H1 (cell line): ENCODE measurements at regions not wholly inside any gene's neighbourhood (a gene's known extent, or its start where the extent isn't known, plus 50 kb on each side); places are given as distances from the start of the nearest gene placed in this dataset.

Experiments
- CEBPB ChIP-seq: IDR thresholded peaks from 2 replicates; pipeline ENCODE4 v1.6.1; 2012; ENCODE audit warnings: low read depth, low read length
- GTF2F1 ChIP-seq: IDR thresholded peaks from 2 replicates; pipeline ENCODE4 v1.6.1; 2012; ENCODE audit warnings: low read depth, low read length, improper control_type of control experiment, borderline replicate concordance
- JUND ChIP-seq: IDR thresholded peaks from 2 replicates; pipeline ENCODE4 v1.6.1; 2011; ENCODE audit warnings: mild to moderate bottlenecking, improper control_type of control experiment, low read length
- KDM4A ChIP-seq: IDR thresholded peaks from one replicate; pipeline ENCODE4 v1.7.1; 2012; ENCODE audit warnings: low read depth, mild to moderate bottlenecking, moderate library complexity, low read length, inconsistent platforms; ENCODE audit not compliant: severe bottlenecking
- NANOG ChIP-seq: IDR thresholded peaks from 2 replicates; pipeline ENCODE4 v1.6.1; 2011; ENCODE audit warnings: low read length, low read depth, mild to moderate bottlenecking, inconsistent platforms; ENCODE audit not compliant: insufficient read depth, poor library complexity, severe bottlenecking
- NRF1 ChIP-seq: IDR thresholded peaks from 2 replicates; pipeline ENCODE4 v1.6.1; 2011; ENCODE audit warnings: mild to moderate bottlenecking, low read depth, low read length, improper control_type of control experiment
- RFX5 ChIP-seq: IDR thresholded peaks from 2 replicates; pipeline ENCODE4 v1.6.1; 2011; ENCODE audit warnings: low read depth, low read length, improper control_type of control experiment, borderline replicate concordance
- SIRT6 ChIP-seq: IDR thresholded peaks from one replicate; pipeline ENCODE4 v1.7.1; 2012; ENCODE audit warnings: low read length, inconsistent platforms
- TF ChIP-seq, protein P1 (sequence below): fragments of 300-600 bp; sonication (generic); IDR thresholded peaks from 2 replicates; pipeline ENCODE4 v1.7.1; 2012; ENCODE audit warnings: low read length, moderate library complexity, mild to moderate bottlenecking, inconsistent platforms; ENCODE audit not compliant: insufficient replicate concordance
- TF ChIP-seq, protein P2 (sequence below), 3 experiments: IDR thresholded peaks; 1 replicate in 2 of 3; 2 replicates in 1 of 3; pipeline versions ENCODE4 v1.5.1 to v1.6.1; 2011; ENCODE audit warnings: low read length in 3 of 3, mild to moderate bottlenecking in 3 of 3, inconsistent platforms in 2 of 3, low read depth in 1 of 3, moderate library complexity in 1 of 3; ENCODE audit not compliant: insufficient read depth in 1 of 3; ENCODE audit errors: control extremely low read depth in 1 of 3

DNA sequence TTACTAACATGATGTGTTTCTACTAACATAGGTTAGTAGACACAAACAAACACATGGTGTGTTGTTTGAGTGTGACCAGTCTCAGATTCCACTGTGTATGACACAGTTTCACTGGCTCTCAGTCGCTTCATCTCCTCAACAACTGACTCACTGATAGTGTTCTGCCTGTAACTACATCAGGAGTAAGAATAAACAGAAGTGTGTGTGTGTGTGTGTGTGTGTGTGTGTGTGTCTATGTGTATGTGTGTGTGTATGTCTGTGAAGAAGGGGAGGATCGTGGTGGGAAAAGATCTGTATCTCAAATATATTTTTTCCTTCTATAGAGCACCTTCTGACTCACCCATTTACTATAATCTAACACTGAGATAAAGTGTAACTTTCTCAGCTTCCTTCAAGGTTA is 391.0 kb downstream of the PTPRC start (continued):
- TF ChIP-seq, protein P1, sequence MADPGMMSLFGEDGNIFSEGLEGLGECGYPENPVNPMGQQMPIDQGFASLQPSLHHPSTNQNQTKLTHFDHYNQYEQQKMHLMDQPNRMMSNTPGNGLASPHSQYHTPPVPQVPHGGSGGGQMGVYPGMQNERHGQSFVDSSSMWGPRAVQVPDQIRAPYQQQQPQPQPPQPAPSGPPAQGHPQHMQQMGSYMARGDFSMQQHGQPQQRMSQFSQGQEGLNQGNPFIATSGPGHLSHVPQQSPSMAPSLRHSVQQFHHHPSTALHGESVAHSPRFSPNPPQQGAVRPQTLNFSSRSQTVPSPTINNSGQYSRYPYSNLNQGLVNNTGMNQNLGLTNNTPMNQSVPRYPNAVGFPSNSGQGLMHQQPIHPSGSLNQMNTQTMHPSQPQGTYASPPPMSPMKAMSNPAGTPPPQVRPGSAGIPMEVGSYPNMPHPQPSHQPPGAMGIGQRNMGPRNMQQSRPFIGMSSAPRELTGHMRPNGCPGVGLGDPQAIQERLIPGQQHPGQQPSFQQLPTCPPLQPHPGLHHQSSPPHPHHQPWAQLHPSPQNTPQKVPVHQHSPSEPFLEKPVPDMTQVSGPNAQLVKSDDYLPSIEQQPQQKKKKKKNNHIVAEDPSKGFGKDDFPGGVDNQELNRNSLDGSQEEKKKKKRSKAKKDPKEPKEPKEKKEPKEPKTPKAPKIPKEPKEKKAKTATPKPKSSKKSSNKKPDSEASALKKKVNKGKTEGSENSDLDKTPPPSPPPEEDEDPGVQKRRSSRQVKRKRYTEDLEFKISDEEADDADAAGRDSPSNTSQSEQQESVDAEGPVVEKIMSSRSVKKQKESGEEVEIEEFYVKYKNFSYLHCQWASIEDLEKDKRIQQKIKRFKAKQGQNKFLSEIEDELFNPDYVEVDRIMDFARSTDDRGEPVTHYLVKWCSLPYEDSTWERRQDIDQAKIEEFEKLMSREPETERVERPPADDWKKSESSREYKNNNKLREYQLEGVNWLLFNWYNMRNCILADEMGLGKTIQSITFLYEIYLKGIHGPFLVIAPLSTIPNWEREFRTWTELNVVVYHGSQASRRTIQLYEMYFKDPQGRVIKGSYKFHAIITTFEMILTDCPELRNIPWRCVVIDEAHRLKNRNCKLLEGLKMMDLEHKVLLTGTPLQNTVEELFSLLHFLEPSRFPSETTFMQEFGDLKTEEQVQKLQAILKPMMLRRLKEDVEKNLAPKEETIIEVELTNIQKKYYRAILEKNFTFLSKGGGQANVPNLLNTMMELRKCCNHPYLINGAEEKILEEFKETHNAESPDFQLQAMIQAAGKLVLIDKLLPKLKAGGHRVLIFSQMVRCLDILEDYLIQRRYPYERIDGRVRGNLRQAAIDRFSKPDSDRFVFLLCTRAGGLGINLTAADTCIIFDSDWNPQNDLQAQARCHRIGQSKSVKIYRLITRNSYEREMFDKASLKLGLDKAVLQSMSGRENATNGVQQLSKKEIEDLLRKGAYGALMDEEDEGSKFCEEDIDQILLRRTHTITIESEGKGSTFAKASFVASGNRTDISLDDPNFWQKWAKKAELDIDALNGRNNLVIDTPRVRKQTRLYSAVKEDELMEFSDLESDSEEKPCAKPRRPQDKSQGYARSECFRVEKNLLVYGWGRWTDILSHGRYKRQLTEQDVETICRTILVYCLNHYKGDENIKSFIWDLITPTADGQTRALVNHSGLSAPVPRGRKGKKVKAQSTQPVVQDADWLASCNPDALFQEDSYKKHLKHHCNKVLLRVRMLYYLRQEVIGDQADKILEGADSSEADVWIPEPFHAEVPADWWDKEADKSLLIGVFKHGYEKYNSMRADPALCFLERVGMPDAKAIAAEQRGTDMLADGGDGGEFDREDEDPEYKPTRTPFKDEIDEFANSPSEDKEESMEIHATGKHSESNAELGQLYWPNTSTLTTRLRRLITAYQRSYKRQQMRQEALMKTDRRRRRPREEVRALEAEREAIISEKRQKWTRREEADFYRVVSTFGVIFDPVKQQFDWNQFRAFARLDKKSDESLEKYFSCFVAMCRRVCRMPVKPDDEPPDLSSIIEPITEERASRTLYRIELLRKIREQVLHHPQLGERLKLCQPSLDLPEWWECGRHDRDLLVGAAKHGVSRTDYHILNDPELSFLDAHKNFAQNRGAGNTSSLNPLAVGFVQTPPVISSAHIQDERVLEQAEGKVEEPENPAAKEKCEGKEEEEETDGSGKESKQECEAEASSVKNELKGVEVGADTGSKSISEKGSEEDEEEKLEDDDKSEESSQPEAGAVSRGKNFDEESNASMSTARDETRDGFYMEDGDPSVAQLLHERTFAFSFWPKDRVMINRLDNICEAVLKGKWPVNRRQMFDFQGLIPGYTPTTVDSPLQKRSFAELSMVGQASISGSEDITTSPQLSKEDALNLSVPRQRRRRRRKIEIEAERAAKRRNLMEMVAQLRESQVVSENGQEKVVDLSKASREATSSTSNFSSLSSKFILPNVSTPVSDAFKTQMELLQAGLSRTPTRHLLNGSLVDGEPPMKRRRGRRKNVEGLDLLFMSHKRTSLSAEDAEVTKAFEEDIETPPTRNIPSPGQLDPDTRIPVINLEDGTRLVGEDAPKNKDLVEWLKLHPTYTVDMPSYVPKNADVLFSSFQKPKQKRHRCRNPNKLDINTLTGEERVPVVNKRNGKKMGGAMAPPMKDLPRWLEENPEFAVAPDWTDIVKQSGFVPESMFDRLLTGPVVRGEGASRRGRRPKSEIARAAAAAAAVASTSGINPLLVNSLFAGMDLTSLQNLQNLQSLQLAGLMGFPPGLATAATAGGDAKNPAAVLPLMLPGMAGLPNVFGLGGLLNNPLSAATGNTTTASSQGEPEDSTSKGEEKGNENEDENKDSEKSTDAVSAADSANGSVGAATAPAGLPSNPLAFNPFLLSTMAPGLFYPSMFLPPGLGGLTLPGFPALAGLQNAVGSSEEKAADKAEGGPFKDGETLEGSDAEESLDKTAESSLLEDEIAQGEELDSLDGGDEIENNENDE: no peak
- TF ChIP-seq KDM4A (no peak), GTF2F1 (no peak), SIRT6 (no peak), NANOG (no peak), JUND (no peak), RFX5 (no peak), NRF1 (no peak), CEBPB (no peak)
- TF ChIP-seq, protein P2, sequence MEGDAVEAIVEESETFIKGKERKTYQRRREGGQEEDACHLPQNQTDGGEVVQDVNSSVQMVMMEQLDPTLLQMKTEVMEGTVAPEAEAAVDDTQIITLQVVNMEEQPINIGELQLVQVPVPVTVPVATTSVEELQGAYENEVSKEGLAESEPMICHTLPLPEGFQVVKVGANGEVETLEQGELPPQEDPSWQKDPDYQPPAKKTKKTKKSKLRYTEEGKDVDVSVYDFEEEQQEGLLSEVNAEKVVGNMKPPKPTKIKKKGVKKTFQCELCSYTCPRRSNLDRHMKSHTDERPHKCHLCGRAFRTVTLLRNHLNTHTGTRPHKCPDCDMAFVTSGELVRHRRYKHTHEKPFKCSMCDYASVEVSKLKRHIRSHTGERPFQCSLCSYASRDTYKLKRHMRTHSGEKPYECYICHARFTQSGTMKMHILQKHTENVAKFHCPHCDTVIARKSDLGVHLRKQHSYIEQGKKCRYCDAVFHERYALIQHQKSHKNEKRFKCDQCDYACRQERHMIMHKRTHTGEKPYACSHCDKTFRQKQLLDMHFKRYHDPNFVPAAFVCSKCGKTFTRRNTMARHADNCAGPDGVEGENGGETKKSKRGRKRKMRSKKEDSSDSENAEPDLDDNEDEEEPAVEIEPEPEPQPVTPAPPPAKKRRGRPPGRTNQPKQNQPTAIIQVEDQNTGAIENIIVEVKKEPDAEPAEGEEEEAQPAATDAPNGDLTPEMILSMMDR (IDR thresholded peaks at IDR 0.05; ENCODE audit: control extremely low read depth in 1 of 3, insufficient read depth in 1 of 3, low read depth in 1 of 3, low read length in 3 of 3): no peak
